OCI-LY1 (cell line): ENCODE measurements at regions not wholly inside any gene's neighbourhood (a gene's known extent, or its start where the extent isn't known, plus 50 kb on each side); places are given as distances from the start of the nearest gene placed in this dataset.

ENCODE experiments used
- H2AFZ ChIP-seq: fragments of 200-600 bp; sonication (generic), shearing (Covaris generic); 2 replicates; pipeline ENCODE4 v1.6.0; 2014; ENCODE audit warnings: antibody characterized with exemption, mild to moderate bottlenecking, low read length
- H3F3A ChIP-seq: fragments of 200-600 bp; sonication (generic), shearing (Covaris generic); 2 replicates; pipeline ENCODE4 v1.6.0; 2014; ENCODE audit warnings: mild to moderate bottlenecking, antibody characterized with exemption, low read length, moderate library complexity; ENCODE audit not compliant: insufficient read depth
- H3K27ac ChIP-seq: fragments of 200-600 bp; sonication (generic); 2 replicates; pipeline ENCODE4 v1.5.1; 2014; ENCODE audit warnings: low read length, mixed run types, mild to moderate bottlenecking, low read depth; ENCODE audit not compliant: poor library complexity, severe bottlenecking
- H3K27me3 ChIP-seq: fragments of 200-600 bp; sonication (generic); 2 replicates; pipeline ENCODE4 v1.6.0; 2014; ENCODE audit warnings: antibody characterized with exemption, mild to moderate bottlenecking, low read length, moderate library complexity; ENCODE audit not compliant: insufficient read depth
- H3K36me3 ChIP-seq: fragments of 200-600 bp; sonication (generic); 2 replicates; pipeline ENCODE4 v1.6.1; 2014; ENCODE audit warnings: mild to moderate bottlenecking, antibody characterized with exemption, low read length, moderate library complexity, mixed read lengths; ENCODE audit not compliant: insufficient read depth
- H3K4me1 ChIP-seq: fragments of 200-600 bp; sonication (generic); 2 replicates; pipeline ENCODE4 v1.5.1; 2014; ENCODE audit warnings: mild to moderate bottlenecking, low read length, moderate library complexity; ENCODE audit not compliant: insufficient read depth, severe bottlenecking
- H3K4me2 ChIP-seq: fragments of 200-600 bp; sonication (generic), shearing (Covaris generic); 2 replicates; pipeline ENCODE4 v1.6.1; 2014; ENCODE audit warnings: low read length
- H3K4me3 ChIP-seq: fragments of 200-600 bp; sonication (generic); 2 replicates; pipeline ENCODE4 v1.5.1; 2014; ENCODE audit warnings: low read length, low read depth, mild to moderate bottlenecking, mixed read lengths; ENCODE audit not compliant: poor library complexity, severe bottlenecking
- H3K79me2 ChIP-seq: fragments of 200-600 bp; shearing (Covaris generic); 2 replicates; pipeline ENCODE4 v1.6.1; 2016; ENCODE audit warnings: mixed run types, low read length, mixed read lengths; ENCODE audit not compliant: insufficient read depth
- H3K9ac ChIP-seq: fragments of 200-600 bp; sonication (generic), shearing (Covaris generic); 2 replicates; pipeline ENCODE4 v1.6.1; 2014; ENCODE audit warnings: mild to moderate bottlenecking, low read length, mixed read lengths
- H3K9me2 ChIP-seq: fragments of 200-600 bp; sonication (generic), shearing (Covaris generic); 2 replicates; pipeline ENCODE4 v1.6.1; 2014; ENCODE audit warnings: low read depth, mild to moderate bottlenecking, low read length, mixed read lengths
- H3K9me3 ChIP-seq: fragments of 200-600 bp; shearing (Covaris generic); 2 replicates; pipeline ENCODE4 v1.6.1; 2014; ENCODE audit warnings: low read length, mixed read lengths
- H4K20me1 ChIP-seq: fragments of 200-600 bp; sonication (generic), shearing (Covaris generic); 2 replicates; pipeline ENCODE4 v1.6.0; 2016; ENCODE audit warnings: mild to moderate bottlenecking, low read length; ENCODE audit not compliant: insufficient read depth
- EZH2 ChIP-seq: fragments of 200-600 bp; sonication (generic), shearing (Covaris generic); IDR thresholded peaks from 2 replicates; pipeline ENCODE4 v1.8.0; 2017; ENCODE audit warnings: borderline replicate concordance, mixed run types, mild to moderate bottlenecking, antibody characterized with exemption, low read length, moderate library complexity, mixed read lengths
- TF ChIP-seq, protein P1 (sequence below): fragments of 200-600 bp; sonication (generic), shearing (Covaris generic); IDR thresholded peaks from 2 replicates; pipeline ENCODE4 v1.5.1; 2017; ENCODE audit warnings: mild to moderate bottlenecking, antibody characterized with exemption, low read length, moderate library complexity, mixed read lengths

DNA sequence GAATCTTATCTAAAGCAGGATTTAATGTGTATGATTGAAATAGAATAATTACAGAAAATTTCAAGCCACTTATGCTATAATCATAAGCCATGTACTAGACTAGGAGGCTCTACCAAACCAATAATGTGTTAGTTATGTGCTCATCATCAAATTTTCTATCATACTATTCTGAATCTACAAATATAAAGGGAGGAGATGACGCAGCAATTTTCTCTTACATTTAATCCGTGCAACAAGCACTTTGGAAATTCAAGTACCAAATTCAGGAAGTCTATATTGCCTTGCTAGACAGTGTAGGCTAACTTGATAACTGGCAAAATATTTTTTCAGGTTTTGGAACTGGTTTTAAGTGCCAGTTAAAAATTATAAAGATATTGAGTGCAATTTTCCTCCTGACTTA is 283.5 kb downstream of the C4orf33 start:
- Histone ChIP-seq H3K4me1 (no peaks in the 10 kb centered on the region), H3K4me3 (no peak overlapping the region), H3K27ac (no peak overlapping the region), H3F3A (no peaks in the 10 kb centered on the region), H3K9me3 (no peaks in the 10 kb centered on the region), H4K20me1 (no peaks in the 10 kb centered on the region), H3K9ac (no peak overlapping the region), H3K79me2 (no peaks in the 10 kb centered on the region), H2AFZ (no peak overlapping the region), H3K4me2 (no peak overlapping the region), H3K27me3 (no peaks in the 10 kb centered on the region), H3K36me3 (no peaks in the 10 kb centered on the region), H3K9me2 (no peaks in the 10 kb centered on the region)
- no peak for TF ChIP-seq EZH2
- TF ChIP-seq, protein P1, sequence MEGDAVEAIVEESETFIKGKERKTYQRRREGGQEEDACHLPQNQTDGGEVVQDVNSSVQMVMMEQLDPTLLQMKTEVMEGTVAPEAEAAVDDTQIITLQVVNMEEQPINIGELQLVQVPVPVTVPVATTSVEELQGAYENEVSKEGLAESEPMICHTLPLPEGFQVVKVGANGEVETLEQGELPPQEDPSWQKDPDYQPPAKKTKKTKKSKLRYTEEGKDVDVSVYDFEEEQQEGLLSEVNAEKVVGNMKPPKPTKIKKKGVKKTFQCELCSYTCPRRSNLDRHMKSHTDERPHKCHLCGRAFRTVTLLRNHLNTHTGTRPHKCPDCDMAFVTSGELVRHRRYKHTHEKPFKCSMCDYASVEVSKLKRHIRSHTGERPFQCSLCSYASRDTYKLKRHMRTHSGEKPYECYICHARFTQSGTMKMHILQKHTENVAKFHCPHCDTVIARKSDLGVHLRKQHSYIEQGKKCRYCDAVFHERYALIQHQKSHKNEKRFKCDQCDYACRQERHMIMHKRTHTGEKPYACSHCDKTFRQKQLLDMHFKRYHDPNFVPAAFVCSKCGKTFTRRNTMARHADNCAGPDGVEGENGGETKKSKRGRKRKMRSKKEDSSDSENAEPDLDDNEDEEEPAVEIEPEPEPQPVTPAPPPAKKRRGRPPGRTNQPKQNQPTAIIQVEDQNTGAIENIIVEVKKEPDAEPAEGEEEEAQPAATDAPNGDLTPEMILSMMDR, result no peak

DNA sequence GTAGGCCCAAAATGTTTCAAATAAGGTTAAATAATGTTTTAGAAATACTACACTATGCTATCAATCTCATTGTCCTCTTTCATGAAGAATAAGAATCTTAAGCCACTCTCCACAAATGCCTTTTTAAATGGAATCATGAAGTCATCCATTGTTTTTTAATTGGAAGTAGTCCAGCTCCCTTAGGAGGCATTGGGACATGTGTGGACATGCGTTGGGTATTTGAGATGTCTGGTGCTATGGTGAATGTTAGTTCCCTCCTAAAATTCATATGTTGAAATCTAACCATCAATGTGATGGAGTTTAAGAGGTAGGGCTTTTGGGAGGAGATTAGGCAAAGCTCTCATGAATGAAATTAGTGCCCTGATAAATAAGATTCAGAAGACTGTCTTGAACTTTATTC is 289.0 kb downstream of the C4orf33 start:
- H3K36me3 ChIP-seq, result no peaks in the 10 kb centered on the region
- no peak overlapping the region for H3K4me3 ChIP-seq
- H3K4me2 ChIP-seq, result no peak overlapping the region
- no peaks in the 10 kb centered on the region for H3K27me3 ChIP-seq
- no peak for TF ChIP-seq EZH2
- TF ChIP-seq, protein P1, result no peak
- no peaks in the 10 kb centered on the region for H4K20me1 ChIP-seq
- no peak overlapping the region for H3K9ac ChIP-seq
- no peaks in the 10 kb centered on the region for H3K9me3 ChIP-seq
- H2AFZ ChIP-seq, result no peak overlapping the region
- no peak overlapping the region for H3K27ac ChIP-seq
- H3F3A ChIP-seq, result no peaks in the 10 kb centered on the region
- H3K4me1 ChIP-seq, result no peaks in the 10 kb centered on the region
- no peaks in the 10 kb centered on the region for H3K9me2 ChIP-seq
- H3K79me2 ChIP-seq, result no peaks in the 10 kb centered on the region

DNA sequence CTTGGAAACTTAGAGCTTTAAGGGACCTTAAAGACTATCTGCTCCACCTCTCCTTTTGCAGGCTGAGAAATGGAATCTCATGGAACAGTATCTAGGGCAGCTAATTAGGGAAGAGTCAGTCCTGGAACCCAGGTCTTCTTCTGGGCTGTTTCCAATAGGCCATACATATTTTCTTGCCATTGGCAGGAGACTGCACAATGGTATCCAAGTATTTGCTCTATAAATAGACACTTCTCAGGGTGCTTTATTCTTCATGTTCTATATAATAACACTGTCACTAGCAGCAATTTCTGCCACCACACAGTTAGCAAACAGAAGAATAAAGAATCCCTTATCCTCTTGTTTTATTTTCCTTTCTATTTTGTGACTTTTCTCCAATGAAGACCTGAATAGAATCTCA is 291.7 kb downstream of the C4orf33 start:
- Histone ChIP-seq H3K9me2 (no peaks in the 10 kb centered on the region), H3K27ac (no peak overlapping the region), H3F3A (no peaks in the 10 kb centered on the region), H3K4me1 (no peaks in the 10 kb centered on the region), H3K9me3 (no peaks in the 10 kb centered on the region), H3K9ac (no peak overlapping the region), H3K4me3 (no peak overlapping the region), H3K4me2 (no peak overlapping the region), H2AFZ (no peak overlapping the region), H3K27me3 (no peaks in the 10 kb centered on the region), H3K79me2 (no peaks in the 10 kb centered on the region), H3K36me3 (no peaks in the 10 kb centered on the region), H4K20me1 (no peaks in the 10 kb centered on the region)
- TF ChIP-seq EZH2, result no peak
- TF ChIP-seq, protein P1, result no peak
